ENCODE measurements at regions not wholly inside any gene's neighbourhood (a gene's known extent, or its start where the extent isn't known, plus 50 kb on each side); places are given as distances from the start of the nearest gene placed in this dataset.

DNA sequence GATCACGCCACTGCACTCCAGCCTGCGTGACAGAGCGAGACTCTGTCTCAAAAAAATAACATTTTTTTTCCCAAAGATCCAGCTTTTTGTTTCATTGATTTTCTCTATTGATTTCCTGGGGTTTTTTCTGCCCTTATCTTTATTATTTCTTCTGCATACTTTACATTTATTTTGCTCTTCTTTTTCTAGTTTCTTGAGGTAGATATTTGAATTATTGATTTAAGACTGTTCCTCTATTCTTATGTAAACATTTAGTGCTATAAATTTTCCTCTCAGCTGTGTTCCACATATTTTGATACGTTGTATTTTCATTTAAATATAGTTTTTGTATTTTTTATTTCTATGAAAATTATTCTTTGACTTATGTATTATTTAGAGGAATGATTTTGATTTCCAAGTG lies 89.8 kb downstream of the TEX51 start:
- TF ChIP-seq, protein P1, sequence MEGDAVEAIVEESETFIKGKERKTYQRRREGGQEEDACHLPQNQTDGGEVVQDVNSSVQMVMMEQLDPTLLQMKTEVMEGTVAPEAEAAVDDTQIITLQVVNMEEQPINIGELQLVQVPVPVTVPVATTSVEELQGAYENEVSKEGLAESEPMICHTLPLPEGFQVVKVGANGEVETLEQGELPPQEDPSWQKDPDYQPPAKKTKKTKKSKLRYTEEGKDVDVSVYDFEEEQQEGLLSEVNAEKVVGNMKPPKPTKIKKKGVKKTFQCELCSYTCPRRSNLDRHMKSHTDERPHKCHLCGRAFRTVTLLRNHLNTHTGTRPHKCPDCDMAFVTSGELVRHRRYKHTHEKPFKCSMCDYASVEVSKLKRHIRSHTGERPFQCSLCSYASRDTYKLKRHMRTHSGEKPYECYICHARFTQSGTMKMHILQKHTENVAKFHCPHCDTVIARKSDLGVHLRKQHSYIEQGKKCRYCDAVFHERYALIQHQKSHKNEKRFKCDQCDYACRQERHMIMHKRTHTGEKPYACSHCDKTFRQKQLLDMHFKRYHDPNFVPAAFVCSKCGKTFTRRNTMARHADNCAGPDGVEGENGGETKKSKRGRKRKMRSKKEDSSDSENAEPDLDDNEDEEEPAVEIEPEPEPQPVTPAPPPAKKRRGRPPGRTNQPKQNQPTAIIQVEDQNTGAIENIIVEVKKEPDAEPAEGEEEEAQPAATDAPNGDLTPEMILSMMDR (IDR thresholded peaks at IDR 0.05), result no peak
- TF ChIP-seq POLR2A (IDR thresholded peaks at IDR 0.05), result no peak

Measured in right lobe of liver (tissue), 4 donors.